PC-9 (cell line): ENCODE measurements at regions not wholly inside any gene's neighbourhood (a gene's known extent, or its start where the extent isn't known, plus 50 kb on each side); places are given as distances from the start of the nearest gene placed in this dataset.

Experiments
- BruUV-seq: library from RNA; stranded (reverse); fragments of 400-500 nt; replicated peaks from 2 replicates; lab custom pipeline; 2021; lab: Mats Ljungman, UMichigan
- CTCF ChIA-PET: fragments of 300-600 bp; sonication (Branson Sonifier 250); formaldehyde crosslinking; loops from one replicate; lab custom pipeline; 2022; ENCODE audit warnings: antibody characterized with exemption; lab: Charles Lee
- POLR2A ChIA-PET: fragments of 300-600 bp; sonication (Branson Sonifier 250); formaldehyde crosslinking; loops from one replicate; lab custom pipeline; 2022; ENCODE audit warnings: antibody characterized with exemption; ENCODE audit not compliant: unreplicated experiment; lab: Charles Lee
- DNase-seq, 2 experiments: peaks; one replicate each; pipeline versions ENCODE4 v3.0.0 to v3.0.0-alpha.2; 2015 to 2022; ENCODE audit warnings: mixed read lengths in 1 of 2
- H2AFZ ChIP-seq: fragments of 200-600 bp; sonication (generic); 2 replicates; pipeline ENCODE4 v1.8.1; 2017; ENCODE audit warnings: antibody characterized with exemption
- H3F3A ChIP-seq: fragments of 200-600 bp; sonication (generic); 2 replicates; pipeline ENCODE4 v1.8.1; 2017; ENCODE audit warnings: antibody characterized with exemption, mild to moderate bottlenecking, low read depth; ENCODE audit not compliant: insufficient read depth
- H3K27ac ChIP-seq: fragments of 200-600 bp; sonication (generic); 2 replicates; pipeline ENCODE4 v1.6.1; 2016; ENCODE audit warnings: mixed run types
- H3K27me3 ChIP-seq: fragments of 200-600 bp; sonication (generic); 2 replicates; pipeline ENCODE4 v1.6.1; 2016; ENCODE audit warnings: low read depth, mixed run types; ENCODE audit not compliant: insufficient read depth
- H3K36me3 ChIP-seq: fragments of 200-600 bp; sonication (generic); 2 replicates; pipeline ENCODE4 v1.6.1; 2016; ENCODE audit warnings: low read depth, mixed run types
- H3K4me1 ChIP-seq: fragments of 200-600 bp; sonication (generic); replicated peaks from 2 replicates; pipeline ENCODE4 v1.6.1; 2016; ENCODE audit warnings: mixed run types; ENCODE audit not compliant: insufficient read depth
- H3K4me2 ChIP-seq: fragments of 200-600 bp; sonication (generic); 2 replicates; pipeline ENCODE4 v1.6.1; 2017; ENCODE audit warnings: mixed run types
- H3K4me3 ChIP-seq: fragments of 200-600 bp; sonication (generic); 2 replicates; pipeline ENCODE4 v1.6.1; 2016; ENCODE audit warnings: mixed run types
- H3K79me2 ChIP-seq: fragments of 200-600 bp; sonication (generic); 2 replicates; pipeline ENCODE4 v1.6.1; 2017; ENCODE audit warnings: low read depth, mixed run types
- H3K9me2 ChIP-seq: fragments of 200-600 bp; sonication (generic); 2 replicates; pipeline ENCODE4 v1.8.1; 2017; ENCODE audit warnings: mild to moderate bottlenecking; ENCODE audit not compliant: insufficient read depth
- H3K9me3 ChIP-seq: fragments of 200-600 bp; sonication (generic); 2 replicates; pipeline ENCODE4 v1.8.1; 2016; ENCODE audit warnings: low read depth; ENCODE audit not compliant: insufficient read depth
- H4K20me1 ChIP-seq: fragments of 200-600 bp; sonication (generic); 2 replicates; pipeline ENCODE4 v1.8.1; 2017; ENCODE audit not compliant: insufficient read depth
- CTCF ChIP-seq: fragments of 200-600 bp; sonication (generic); conservative IDR thresholded peaks from 2 replicates; pipeline ENCODE4 v1.6.1; 2017; ENCODE audit warnings: mixed run types, antibody characterized with exemption, mild to moderate bottlenecking, moderate library complexity
- EZH2 ChIP-seq: fragments of 200-600 bp; sonication (generic); IDR thresholded peaks from 2 replicates; pipeline ENCODE4 v1.8.0; 2017; ENCODE audit warnings: antibody characterized with exemption, low read depth
- intact Hi-C: fragments of 100-400 bp; cut with micrococcal nuclease; formaldehyde crosslinking; loops from one replicate; pipeline ENCODE4 v1.10.0; 2022; ENCODE audit not compliant: unreplicated experiment

GRCh38 chr2:20137884-20138283 is 86.5 kb upstream of the LAPTM4A start:
- Histone ChIP-seq H3K79me2 (no peaks in the 10 kb centered on the region), H3K4me1 (peaks cover 41% of the 10 kb centered on the region), H2AFZ (no peak overlapping the region), H3K9me3 (no peaks in the 10 kb centered on the region), H3K4me3 (no peak overlapping the region), H3K27me3 (no peaks in the 10 kb centered on the region), H3K27ac (no peak overlapping the region), H3K36me3 (no peaks in the 10 kb centered on the region), H3K9me2 (no peaks in the 10 kb centered on the region), H3K4me2 (no peak overlapping the region), H3F3A (peaks cover 18% of the 10 kb centered on the region), H4K20me1 (no peaks in the 10 kb centered on the region)
- no peak for TF ChIP-seq CTCF
- TF ChIP-seq EZH2 = no peak
- BruUV-seq = no TSS peak
- intact Hi-C loops = no loop called here
- no peak for DNase-seq
- CTCF ChIA-PET = no interaction called here
- POLR2A ChIA-PET = interaction anchor here (0.7 kb wide), 1 partner anchor 28 kb away, joined by 5 read pairs; no protein-coding TSS in a partner anchor

GRCh38 chr2:20137131-20137571 is 85.7 kb upstream of the LAPTM4A start:
- intact Hi-C loops = no loop called here

GRCh38 chr2:20136149-20136548 is 84.7 kb upstream of the LAPTM4A start:
- ChIA-PET POLR2A (no interaction called here), CTCF (no interaction called here)
- no TSS peak for BruUV-seq
- Histone ChIP-seq H3K27ac (no peak overlapping the region), H4K20me1 (no peaks in the 10 kb centered on the region), H3K4me3 (no peak overlapping the region), H3K4me2 (no peak overlapping the region), H2AFZ (no peak overlapping the region), H3F3A (peaks cover 3% of the 10 kb centered on the region), H3K9me2 (no peaks in the 10 kb centered on the region), H3K27me3 (no peaks in the 10 kb centered on the region), H3K79me2 (no peaks in the 10 kb centered on the region), H3K4me1 (peaks cover 25% of the 10 kb centered on the region), H3K36me3 (no peaks in the 10 kb centered on the region), H3K9me3 (no peaks in the 10 kb centered on the region)
- intact Hi-C loops = no loop called here
- DNase-seq = no peak
- TF ChIP-seq EZH2 (no peak), CTCF (no peak)

More at GRCh38 chr2:20137131-20137571, 85.7 kb upstream of the LAPTM4A start:
- Histone ChIP-seq H4K20me1 (no peaks in the 10 kb centered on the region), H3F3A (peaks cover 11% of the 10 kb centered on the region), H2AFZ (no peak overlapping the region), H3K36me3 (no peaks in the 10 kb centered on the region), H3K27ac (no peak overlapping the region), H3K4me3 (no peak overlapping the region), H3K79me2 (no peaks in the 10 kb centered on the region), H3K4me2 (no peak overlapping the region), H3K9me3 (no peaks in the 10 kb centered on the region), H3K9me2 (no peaks in the 10 kb centered on the region), H3K27me3 (no peaks in the 10 kb centered on the region), H3K4me1 (peaks cover 33% of the 10 kb centered on the region)
- CTCF ChIA-PET = no interaction called here
- POLR2A ChIA-PET = interaction anchor here (0.7 kb wide), 1 partner anchor 95 kb away, joined by 6 read pairs; no protein-coding TSS in a partner anchor
- BruUV-seq = no TSS peak
- no peak for DNase-seq
- no peak for TF ChIP-seq EZH2
- TF ChIP-seq CTCF = no peak
